ENCODE measurements at regions not wholly inside any gene's neighbourhood (a gene's known extent, or its start where the extent isn't known, plus 50 kb on each side); places are given as distances from the start of the nearest gene placed in this dataset.
"Not testable (repeated sequence)": the region's sequence is repeated elsewhere in the genome, so short reads cannot be mapped to it uniquely, and the experiment has no call there.

GRCh38 chr5:104325356-104325755 is 762.8 kb upstream of the NUDT12 start:
- no peak for DNase-seq

- DNase-seq: not testable (repeated sequence)
Observed at GRCh38 chr5:104316676-104317075, 754.1 kb upstream of the NUDT12 start.

- DNase-seq: no peak
Observed at GRCh38 chr5:104312481-104312880, 749.9 kb upstream of the NUDT12 start.

- no peak for DNase-seq
Observed at GRCh38 chr5:104305602-104306001, 743.0 kb upstream of the NUDT12 start.

GRCh38 chr5:104299998-104300706 is 737.6 kb upstream of the NUDT12 start:
- no peak for DNase-seq

GRCh38 chr5:104298518-104298917 is 735.9 kb upstream of the NUDT12 start:
- DNase-seq: no peak

- no peak for DNase-seq
Observed at GRCh38 chr5:104297076-104297475, 734.5 kb upstream of the NUDT12 start.

GRCh38 chr5:104295991-104296390 is 733.4 kb upstream of the NUDT12 start:
- no peak for DNase-seq

- DNase-seq: no peak
Observed at GRCh38 chr5:104283136-104283535, 720.5 kb upstream of the NUDT12 start.

- no peak for DNase-seq
Observed at GRCh38 chr5:104273725-104274124, 711.1 kb upstream of the NUDT12 start.

GRCh38 chr5:104267320-104268015 is 704.9 kb upstream of the NUDT12 start:
- DNase-seq: no peak

GRCh38 chr5:104266161-104266560 is 703.6 kb upstream of the NUDT12 start:
- no peak for DNase-seq

- no peak for DNase-seq
Observed at GRCh38 chr5:104265531-104266140, 703.0 kb upstream of the NUDT12 start.

GRCh38 chr5:104247260-104247659 is 684.7 kb upstream of the NUDT12 start:
- peak; percentile 13 for DNase-seq

GRCh38 chr5:104241046-104241445 is 678.5 kb upstream of the NUDT12 start:
- DNase-seq: no peak

- no peak for DNase-seq
Observed at GRCh38 chr5:104237586-104237985, 675.0 kb upstream of the NUDT12 start.

- no peak for DNase-seq
Observed at GRCh38 chr5:104223885-104224773, 661.5 kb upstream of the NUDT12 start.

GRCh38 chr5:104218200-104218599 is 655.6 kb upstream of the NUDT12 start:
- DNase-seq: no peak

GRCh38 chr5:104213216-104213615 is 650.6 kb upstream of the NUDT12 start:
- DNase-seq: no peak

- no peak for DNase-seq
Observed at GRCh38 chr5:104199771-104200170, 637.2 kb upstream of the NUDT12 start.

GRCh38 chr5:104198156-104198555 is 635.6 kb upstream of the NUDT12 start:
- no peak for DNase-seq

- peak; percentile 29 for DNase-seq
Observed at GRCh38 chr5:104189909-104190308, 627.3 kb upstream of the NUDT12 start.

GRCh38 chr5:104189031-104189430 is 626.4 kb upstream of the NUDT12 start:
- DNase-seq: no peak

Data from hematopoietic multipotent progenitor cell treated with erythropoietin and hydrocortisone succinate and interleukin-3 and kit ligand, for 4 days (in vitro differentiated cells).